HUES6 (cell line): ENCODE measurements at regions not wholly inside any gene's neighbourhood (a gene's known extent, or its start where the extent isn't known, plus 50 kb on each side); places are given as distances from the start of the nearest gene placed in this dataset.

ENCODE experiments used
- H3K27ac ChIP-seq: 2 replicates; pipeline ENCODE4 v1.7.0; 2013; ENCODE audit warnings: low read depth, mild to moderate bottlenecking, low read length, inconsistent platforms
- H3K27me3 ChIP-seq: 2 replicates; pipeline ENCODE4 v1.6.1; 2013; ENCODE audit warnings: low read length; ENCODE audit not compliant: control insufficient read depth, insufficient read depth
- H3K36me3 ChIP-seq: 2 replicates; pipeline ENCODE4 v1.6.1; 2013; ENCODE audit warnings: low read length; ENCODE audit not compliant: control insufficient read depth, insufficient read depth
- H3K4me1 ChIP-seq: 2 replicates; pipeline ENCODE4 v1.6.1; 2013; ENCODE audit warnings: low read length; ENCODE audit not compliant: control insufficient read depth, insufficient read depth
- H3K4me3 ChIP-seq: 2 replicates; pipeline ENCODE4 v1.5.1; 2013; ENCODE audit warnings: low read depth, low read length
- H3K9ac ChIP-seq: one replicate; pipeline ENCODE4 v1.6.1; 2013; ENCODE audit warnings: mild to moderate bottlenecking, low read length
- H3K9me3 ChIP-seq: 2 replicates; pipeline ENCODE4 v1.6.1; 2013; ENCODE audit warnings: low read depth, low read length; ENCODE audit not compliant: control insufficient read depth, insufficient read depth

DNA sequence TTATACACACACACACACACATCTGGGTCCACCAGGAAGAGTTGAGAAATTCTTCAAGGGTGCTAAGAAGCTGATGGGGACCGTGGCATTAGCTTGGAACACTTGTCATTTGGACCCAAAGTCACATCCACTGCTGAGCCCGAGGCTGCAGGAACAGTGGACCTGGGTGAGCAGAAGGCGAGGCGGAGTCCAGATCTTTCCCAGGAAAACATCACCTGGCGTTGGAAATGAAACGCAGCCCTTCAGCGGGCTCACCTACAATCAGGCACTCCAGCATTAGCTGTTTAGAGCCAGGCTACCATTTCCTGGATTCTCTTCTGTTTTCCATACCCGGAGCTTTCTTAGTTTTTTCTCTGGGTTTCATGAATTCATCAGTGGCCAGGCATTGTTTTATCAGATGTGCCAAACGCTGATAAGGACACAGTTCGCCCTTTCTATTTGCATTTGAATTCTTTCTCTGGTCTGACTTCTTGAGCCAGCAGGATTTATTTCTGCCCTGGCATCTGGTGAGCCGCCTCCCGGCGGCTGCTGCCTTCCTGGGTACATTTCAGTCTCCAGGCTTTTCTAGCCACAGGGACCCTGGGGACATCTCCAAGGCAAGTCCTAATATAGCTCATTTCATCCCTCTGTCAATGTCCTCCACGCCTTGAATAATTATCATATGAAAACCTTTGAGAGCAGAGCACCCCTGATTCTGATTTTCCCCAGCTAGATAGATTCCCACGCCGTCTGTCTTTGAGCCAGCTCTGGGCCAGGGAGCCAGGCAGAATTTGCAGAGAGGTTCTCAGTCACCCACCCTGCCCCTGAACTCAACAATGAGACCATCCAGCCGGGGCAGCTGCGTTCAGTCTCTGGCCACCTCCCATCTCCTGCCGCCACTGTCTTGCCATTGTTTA, 170.9 kb downstream of the TTLL2 start:
- Histone ChIP-seq H3K36me3 (no peaks in the 10 kb centered on the region), H3K9me3 (no peaks in the 10 kb centered on the region), H3K4me3 (no peak overlapping the region), H3K27me3 (no peaks in the 10 kb centered on the region), H3K9ac (no peak overlapping the region), H3K4me1 (peaks cover 11% of the 10 kb centered on the region; the same call in 1 of the 2 replicates), H3K27ac (no peak overlapping the region)

DNA sequence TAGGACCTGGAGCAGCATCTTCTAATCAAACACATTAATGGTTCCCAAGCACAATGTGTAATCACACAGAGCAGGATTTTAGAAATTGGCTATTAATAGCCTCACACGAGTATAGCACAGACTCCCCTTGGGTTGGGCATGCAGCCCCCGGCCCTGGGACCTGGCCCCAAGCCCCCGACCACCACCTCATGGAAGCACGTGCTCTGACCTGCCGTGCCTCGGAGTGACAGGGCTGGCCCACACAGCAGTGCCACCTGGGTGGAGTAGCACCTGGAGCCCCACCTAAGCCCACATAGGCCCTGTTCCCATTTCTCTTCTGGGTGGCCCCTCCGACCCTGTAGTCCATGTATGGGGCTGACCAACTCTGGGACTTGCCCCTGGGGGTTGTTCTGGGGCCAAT, 171.8 kb downstream of the TTLL2 start:
- H3K4me1 ChIP-seq, result peaks cover 11% of the 10 kb centered on the region; the same call in 1 of the 2 replicates
- no peak overlapping the region for H3K27ac ChIP-seq
- no peak overlapping the region for H3K9ac ChIP-seq
- no peaks in the 10 kb centered on the region for H3K27me3 ChIP-seq
- H3K9me3 ChIP-seq, result no peaks in the 10 kb centered on the region
- no peak overlapping the region for H3K4me3 ChIP-seq
- H3K36me3 ChIP-seq, result no peaks in the 10 kb centered on the region

DNA sequence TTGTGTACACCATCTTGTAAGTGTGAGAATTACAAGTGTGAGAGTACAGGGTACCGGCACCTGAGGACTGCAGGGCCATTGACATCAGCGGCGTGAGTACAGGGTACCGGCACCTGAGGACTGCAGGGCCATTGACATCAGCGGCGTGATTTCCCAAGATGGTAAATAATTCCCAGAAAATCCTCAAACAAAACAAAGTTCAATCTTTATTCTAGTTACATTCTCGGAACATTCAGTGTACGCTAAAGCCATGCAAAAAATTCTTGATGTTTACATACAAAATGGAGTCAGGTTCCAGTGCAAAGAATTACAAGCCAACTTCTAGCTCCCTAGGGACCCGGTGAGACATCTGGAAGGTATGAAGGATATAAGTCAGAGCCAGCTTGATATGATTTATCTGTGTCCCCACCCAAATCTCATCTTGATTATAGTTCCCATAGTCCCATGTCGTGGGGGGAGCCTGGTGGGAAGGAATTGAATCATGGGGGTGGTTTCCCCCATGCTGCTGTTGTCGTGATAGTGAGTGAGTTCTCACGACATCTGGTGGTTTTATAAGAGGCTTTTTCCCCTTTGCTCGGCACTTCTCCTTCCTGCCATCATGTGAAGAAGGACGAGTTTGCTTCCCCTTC, 172.7 kb downstream of the TTLL2 start:
- peaks cover 11% of the 10 kb centered on the region; the same call in 1 of the 2 replicates for H3K4me1 ChIP-seq
- no peaks in the 10 kb centered on the region for H3K36me3 ChIP-seq
- no peak overlapping the region for H3K4me3 ChIP-seq
- H3K27ac ChIP-seq, result no peak overlapping the region
- H3K9me3 ChIP-seq, result no peaks in the 10 kb centered on the region
- H3K27me3 ChIP-seq, result no peaks in the 10 kb centered on the region
- H3K9ac ChIP-seq, result no peak overlapping the region

DNA sequence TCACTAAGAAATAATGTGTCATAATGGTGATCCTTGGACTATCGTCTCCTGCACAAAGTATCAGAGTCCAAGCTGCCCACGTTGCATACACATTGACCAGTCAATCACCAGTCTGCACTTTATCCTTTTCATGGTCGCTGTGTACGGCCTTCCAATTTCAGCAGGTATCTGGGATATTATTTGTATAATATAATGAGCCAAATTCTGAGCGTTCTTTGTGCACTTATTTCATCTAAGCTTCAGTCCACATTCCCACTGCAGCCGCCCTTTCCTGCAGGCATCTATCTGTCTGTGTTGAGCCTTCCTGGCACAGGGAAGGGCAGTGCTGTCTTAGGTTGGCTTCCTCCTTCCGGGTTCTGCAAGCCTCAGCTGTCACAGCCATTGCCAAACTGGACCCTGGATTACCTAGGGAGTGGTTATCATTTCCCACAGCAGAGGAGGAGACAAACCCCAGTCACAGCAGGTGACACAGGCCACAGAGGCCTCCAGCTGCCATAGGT, 174.3 kb downstream of the TTLL2 start:
- Histone ChIP-seq H3K4me3 (no peak overlapping the region), H3K27ac (no peak overlapping the region), H3K36me3 (no peaks in the 10 kb centered on the region), H3K9ac (no peak overlapping the region), H3K9me3 (no peaks in the 10 kb centered on the region), H3K4me1 (peaks cover 11% of the 10 kb centered on the region; the same call in 1 of the 2 replicates), H3K27me3 (no peaks in the 10 kb centered on the region)

DNA sequence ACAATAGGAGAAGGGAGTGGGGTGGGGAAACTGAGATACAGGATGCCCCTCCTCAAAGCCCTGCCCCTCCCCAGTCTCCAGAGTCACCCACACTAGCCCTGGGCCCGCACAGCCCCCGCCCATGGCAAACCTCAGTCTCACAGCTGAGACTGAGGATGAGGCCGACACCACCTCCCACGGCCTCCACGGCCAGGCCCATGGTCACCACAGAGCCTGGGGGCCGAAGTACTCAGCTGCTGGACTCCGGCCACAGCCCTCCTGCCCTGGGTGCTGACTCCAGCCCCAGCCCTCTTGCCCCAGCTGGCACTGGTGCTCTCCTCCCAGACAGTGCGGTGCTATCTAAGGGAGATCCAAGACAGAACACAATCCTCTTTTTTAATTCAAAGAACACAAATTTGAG, 176.1 kb downstream of the TTLL2 start:
- no peaks in the 10 kb centered on the region for H3K36me3 ChIP-seq
- H3K4me1 ChIP-seq, result peaks cover 6% of the 10 kb centered on the region; the same call in 1 of the 2 replicates
- H3K4me3 ChIP-seq, result no peak overlapping the region
- no peak overlapping the region for H3K27ac ChIP-seq
- no peak overlapping the region for H3K9ac ChIP-seq
- H3K27me3 ChIP-seq, result no peaks in the 10 kb centered on the region
- no peaks in the 10 kb centered on the region for H3K9me3 ChIP-seq

DNA sequence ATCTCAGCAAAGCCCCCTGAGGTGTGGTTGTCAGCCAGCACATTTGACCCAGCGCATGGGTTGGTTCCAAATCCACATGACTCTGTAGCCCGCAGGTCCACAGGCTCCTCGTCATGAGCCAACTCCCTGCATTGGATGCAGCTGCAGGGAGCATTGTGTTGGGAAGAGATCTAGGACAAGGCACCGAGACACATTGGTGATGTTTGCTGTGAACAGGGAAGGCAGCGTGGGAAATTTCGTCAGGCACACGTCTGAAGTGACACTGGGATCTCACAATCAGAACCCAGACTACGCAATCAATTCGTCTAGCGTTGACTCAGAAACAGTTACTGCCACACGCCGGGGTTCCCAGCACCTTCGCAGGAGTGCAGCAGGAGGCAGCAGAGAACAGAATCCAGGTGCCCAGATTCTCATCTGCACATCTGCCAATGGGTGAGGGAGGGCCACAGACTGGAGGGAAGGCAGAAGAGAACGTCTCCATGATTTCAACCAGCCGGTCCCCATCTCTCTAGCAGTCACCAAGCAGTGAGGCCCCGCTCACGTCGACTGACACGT, 177.0 kb downstream of the TTLL2 start:
- H3K9ac ChIP-seq, result no peak overlapping the region
- H3K4me3 ChIP-seq, result no peak overlapping the region
- no peaks in the 10 kb centered on the region for H3K36me3 ChIP-seq
- H3K9me3 ChIP-seq, result no peaks in the 10 kb centered on the region
- no peak overlapping the region for H3K27ac ChIP-seq
- H3K4me1 ChIP-seq, result no peaks in the 10 kb centered on the region; the same call in 1 of the 2 replicates
- H3K27me3 ChIP-seq, result no peaks in the 10 kb centered on the region

DNA sequence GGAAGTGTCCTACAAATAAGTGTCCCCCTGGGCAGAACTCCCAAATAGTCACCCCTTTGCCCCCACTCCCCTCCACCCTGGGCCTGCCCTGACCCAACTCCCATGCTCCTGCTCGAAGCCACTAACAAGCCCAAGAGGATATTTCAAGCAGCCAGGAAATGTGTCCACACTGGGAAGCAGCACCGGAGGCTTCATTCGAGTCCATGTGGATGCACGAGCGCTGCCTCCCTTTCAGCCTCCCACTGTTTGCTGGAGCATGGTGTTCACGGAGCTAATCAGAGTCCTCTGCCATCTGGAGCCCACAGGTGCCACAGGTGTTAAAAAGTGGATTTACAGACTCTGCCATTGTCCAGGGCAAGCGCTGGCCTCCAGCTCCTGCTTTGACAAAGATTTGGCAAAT, 177.6 kb downstream of the TTLL2 start:
- no peak overlapping the region for H3K4me3 ChIP-seq
- no peaks in the 10 kb centered on the region; the same call in 1 of the 2 replicates for H3K4me1 ChIP-seq
- no peaks in the 10 kb centered on the region for H3K9me3 ChIP-seq
- H3K27ac ChIP-seq, result no peak overlapping the region
- no peaks in the 10 kb centered on the region for H3K27me3 ChIP-seq
- H3K36me3 ChIP-seq, result no peaks in the 10 kb centered on the region
- no peak overlapping the region for H3K9ac ChIP-seq

DNA sequence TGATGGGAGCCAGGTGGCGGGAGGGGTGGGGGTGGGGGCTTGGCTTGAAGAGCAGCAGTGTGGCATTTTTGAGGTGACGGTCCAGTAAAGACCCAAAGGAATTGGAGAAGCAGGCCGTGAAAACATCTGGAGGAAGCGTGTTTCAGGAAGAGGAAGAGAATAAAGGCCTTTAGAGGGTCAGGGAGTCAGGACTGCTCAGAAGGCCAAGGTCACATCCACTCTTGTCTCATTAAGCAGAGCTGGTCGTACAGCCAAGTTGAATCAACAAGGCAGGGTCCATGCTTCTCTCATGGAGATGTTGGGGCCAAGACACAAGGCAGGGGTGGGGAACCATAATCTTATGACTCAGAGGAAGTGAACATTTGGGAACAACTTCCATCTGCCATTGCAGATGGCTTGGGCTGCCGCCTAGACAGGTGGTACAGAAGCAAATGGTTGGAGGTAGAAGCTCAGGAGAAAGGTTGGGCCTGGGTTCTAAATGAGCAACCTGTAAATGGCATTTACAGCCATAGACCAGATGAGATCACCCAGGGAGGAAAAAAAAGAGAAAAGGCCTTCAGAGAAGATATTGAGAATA, 179.6 kb downstream of the TTLL2 start:
- Histone ChIP-seq H3K4me1 (no peaks in the 10 kb centered on the region; the same call in 1 of the 2 replicates), H3K27ac (no peak overlapping the region), H3K4me3 (no peak overlapping the region), H3K9ac (no peak overlapping the region), H3K36me3 (no peaks in the 10 kb centered on the region), H3K9me3 (no peaks in the 10 kb centered on the region), H3K27me3 (peaks cover 6% of the 10 kb centered on the region; the same call in 1 of the 2 replicates)

DNA sequence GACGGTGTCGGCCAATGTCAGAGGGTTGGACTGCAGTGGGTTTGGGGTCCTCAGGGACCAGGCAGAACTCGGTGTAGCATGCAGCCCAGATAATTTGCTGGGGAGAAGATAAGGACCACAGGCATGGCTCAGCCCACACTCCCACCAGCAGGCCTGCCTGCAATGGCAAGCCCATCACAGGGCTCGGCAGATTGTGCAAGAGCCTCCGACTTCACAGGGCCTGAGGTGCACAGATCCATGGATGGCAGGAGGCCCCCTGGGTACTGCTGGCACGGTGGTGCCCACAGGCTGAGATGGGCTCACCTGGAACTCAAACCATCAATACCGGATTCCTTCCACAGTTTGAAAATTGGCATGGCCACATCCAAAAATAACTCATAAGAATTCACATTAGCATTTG, 180.3 kb downstream of the TTLL2 start:
- Histone ChIP-seq H3K36me3 (no peaks in the 10 kb centered on the region), H3K27me3 (peaks cover 6% of the 10 kb centered on the region; the same call in 1 of the 2 replicates), H3K9ac (no peak overlapping the region), H3K27ac (no peak overlapping the region), H3K4me3 (no peak overlapping the region), H3K9me3 (no peaks in the 10 kb centered on the region), H3K4me1 (no peaks in the 10 kb centered on the region; the same call in 1 of the 2 replicates)

DNA sequence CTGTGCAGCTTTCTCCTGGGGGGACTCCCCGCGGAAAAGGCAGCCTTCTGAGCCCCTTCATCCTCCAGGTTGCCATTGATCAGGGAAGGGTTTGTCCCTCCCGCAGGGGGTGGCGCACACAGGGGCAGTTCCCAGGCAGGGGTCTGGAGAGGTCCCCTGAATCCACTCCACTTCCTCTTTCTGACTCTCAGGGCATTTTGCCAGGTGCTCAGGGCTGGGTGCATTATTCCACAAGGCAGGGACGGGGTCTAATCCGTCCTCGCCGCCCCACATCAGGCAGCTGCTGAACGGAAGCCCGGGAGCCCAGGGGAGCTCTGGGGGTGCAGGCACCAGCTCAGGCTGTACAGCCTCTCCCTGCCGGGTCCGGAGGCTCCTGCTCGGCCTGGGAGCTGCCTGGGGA, 180.9 kb downstream of the TTLL2 start:
- Histone ChIP-seq H3K36me3 (no peaks in the 10 kb centered on the region), H3K27me3 (peaks cover 6% of the 10 kb centered on the region; the same call in 1 of the 2 replicates), H3K9me3 (no peaks in the 10 kb centered on the region), H3K4me3 (no peak overlapping the region), H3K4me1 (no peaks in the 10 kb centered on the region; the same call in 1 of the 2 replicates), H3K27ac (no peak overlapping the region), H3K9ac (no peak overlapping the region)
